ENCODE measurements at regions not wholly inside any gene's neighbourhood (a gene's known extent, or its start where the extent isn't known, plus 50 kb on each side); places are given as distances from the start of the nearest gene placed in this dataset.

DNA sequence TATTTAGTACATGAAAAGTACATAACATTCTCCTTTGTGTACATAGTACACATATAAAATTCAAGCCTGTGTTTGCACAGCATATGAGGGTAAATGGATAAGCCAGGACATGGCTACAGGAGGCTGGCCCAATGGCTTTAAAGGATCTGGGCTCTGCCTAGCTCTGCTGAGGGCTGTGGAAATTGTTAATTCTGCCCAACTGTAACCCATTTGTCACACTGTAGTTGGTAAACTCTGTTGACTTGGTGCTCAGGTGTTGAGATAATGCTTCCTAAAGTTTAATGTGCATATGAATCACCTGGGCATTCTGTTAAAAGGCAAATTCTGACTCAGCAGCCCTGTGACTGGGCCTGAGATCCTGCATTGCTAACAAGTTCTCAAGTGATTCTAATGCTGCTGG is 196.5 kb upstream of the ZPLD1 start:
- H3K9me2 ChIP-seq (replicated peaks; ENCODE audit: insufficient read depth) = no peaks in the 10 kb centered on the region
- H3K9me3 ChIP-seq (ENCODE audit: low read depth) = no peaks in the 10 kb centered on the region
- DNase-seq (ENCODE audit: low spot score) = peak; percentile 35
- no peaks in the 10 kb centered on the region for H3K36me3 ChIP-seq (replicated peaks; ENCODE audit: insufficient read depth, low read depth)
- no peak overlapping the region for H3K4me2 ChIP-seq
- no peaks in the 10 kb centered on the region for H4K20me1 ChIP-seq (ENCODE audit: insufficient read depth, poor library complexity, severe bottlenecking)
- H3K79me2 ChIP-seq = no peaks in the 10 kb centered on the region
- no peak overlapping the region for H3K4me3 ChIP-seq
- peaks cover 12% of the 10 kb centered on the region for H3K4me1 ChIP-seq (ENCODE audit: insufficient read depth)
- TF ChIP-seq EZH2 (IDR thresholded peaks at IDR 0.05; ENCODE audit: borderline replicate concordance) = no peak
- TF ChIP-seq, protein P1, sequence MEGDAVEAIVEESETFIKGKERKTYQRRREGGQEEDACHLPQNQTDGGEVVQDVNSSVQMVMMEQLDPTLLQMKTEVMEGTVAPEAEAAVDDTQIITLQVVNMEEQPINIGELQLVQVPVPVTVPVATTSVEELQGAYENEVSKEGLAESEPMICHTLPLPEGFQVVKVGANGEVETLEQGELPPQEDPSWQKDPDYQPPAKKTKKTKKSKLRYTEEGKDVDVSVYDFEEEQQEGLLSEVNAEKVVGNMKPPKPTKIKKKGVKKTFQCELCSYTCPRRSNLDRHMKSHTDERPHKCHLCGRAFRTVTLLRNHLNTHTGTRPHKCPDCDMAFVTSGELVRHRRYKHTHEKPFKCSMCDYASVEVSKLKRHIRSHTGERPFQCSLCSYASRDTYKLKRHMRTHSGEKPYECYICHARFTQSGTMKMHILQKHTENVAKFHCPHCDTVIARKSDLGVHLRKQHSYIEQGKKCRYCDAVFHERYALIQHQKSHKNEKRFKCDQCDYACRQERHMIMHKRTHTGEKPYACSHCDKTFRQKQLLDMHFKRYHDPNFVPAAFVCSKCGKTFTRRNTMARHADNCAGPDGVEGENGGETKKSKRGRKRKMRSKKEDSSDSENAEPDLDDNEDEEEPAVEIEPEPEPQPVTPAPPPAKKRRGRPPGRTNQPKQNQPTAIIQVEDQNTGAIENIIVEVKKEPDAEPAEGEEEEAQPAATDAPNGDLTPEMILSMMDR (IDR thresholded peaks at IDR 0.05; ENCODE audit: poor library complexity) = no peak
- no peak for TF ChIP-seq EZH2phosphoT487 (IDR thresholded peaks at IDR 0.05; ENCODE audit: low read depth, severe bottlenecking, unreplicated experiment)
- H3K27me3 ChIP-seq = no peaks in the 10 kb centered on the region
- no peak overlapping the region for H2AFZ ChIP-seq
- peak overlapping the region; percentile 43 for H3K27ac ChIP-seq

DNA sequence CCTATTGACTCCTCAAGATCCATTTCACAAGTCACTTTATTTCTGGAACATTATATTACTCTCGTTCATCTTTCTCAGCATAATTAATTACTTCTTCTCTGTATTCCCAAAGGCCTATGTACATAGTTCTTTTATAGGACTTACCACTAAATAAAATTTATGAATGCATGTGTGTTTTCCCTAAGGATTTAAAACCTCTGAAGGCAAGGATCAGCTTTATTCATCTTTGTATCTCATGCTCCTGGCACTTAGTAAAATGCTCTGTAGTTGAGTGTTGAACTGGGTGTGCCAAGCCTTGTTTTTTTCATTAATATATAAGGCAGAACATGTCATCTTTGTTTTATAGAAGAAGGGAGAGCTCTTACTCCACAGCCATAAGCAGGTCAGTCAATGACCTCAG is 194.1 kb upstream of the ZPLD1 start:
- H3K9me3 ChIP-seq (ENCODE audit: low read depth) = no peaks in the 10 kb centered on the region
- 77% methylated on average over 1 of the region's 1 CpG for WGBS (ENCODE audit: low lambda C conversion rate, missing lambda C conversion rate)
- no peak overlapping the region for H2AFZ ChIP-seq

DNA sequence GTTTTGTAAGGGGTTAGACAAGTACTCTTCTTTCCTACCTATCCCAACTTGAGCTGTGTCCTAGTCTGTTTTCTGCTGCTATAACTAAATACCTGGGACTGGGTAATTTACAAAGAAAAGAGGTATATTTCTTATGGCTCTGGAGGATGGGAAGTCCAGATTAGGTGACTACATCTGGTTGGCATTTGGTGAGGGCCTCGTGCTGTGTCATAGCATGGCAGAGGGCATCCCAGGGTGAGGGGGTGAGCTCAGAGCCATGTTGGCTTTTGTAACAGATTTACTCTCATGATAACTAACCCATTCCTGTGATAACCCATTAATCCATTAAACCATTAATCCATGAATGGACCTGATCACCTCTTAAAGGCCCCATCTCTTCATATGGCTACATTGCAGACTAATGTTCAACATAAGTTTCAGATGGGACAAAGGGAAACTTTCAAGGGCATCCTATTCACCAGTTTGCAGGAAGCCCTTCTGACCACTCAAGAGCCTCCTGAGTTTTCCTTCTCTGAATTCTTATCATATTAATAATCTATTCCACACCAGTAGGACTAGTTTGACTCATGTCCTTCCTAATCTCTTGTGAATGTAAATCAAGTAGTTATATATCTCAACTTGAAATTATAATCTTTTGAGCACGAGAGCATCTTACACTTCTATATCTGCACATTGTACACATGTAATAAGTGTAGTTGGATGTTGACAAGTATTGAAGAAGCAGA is 185.7 kb upstream of the ZPLD1 start:
- TF ChIP-seq EZH2phosphoT487 (IDR thresholded peaks at IDR 0.05; ENCODE audit: low read depth, severe bottlenecking, unreplicated experiment) (no peak), EZH2 (IDR thresholded peaks at IDR 0.05; ENCODE audit: borderline replicate concordance) (no peak)
- TF ChIP-seq, protein P1 (IDR thresholded peaks at IDR 0.05; ENCODE audit: poor library complexity) = no peak
- H3K27ac ChIP-seq = no peak overlapping the region
- H3K27me3 ChIP-seq = no peaks in the 10 kb centered on the region
- no peaks in the 10 kb centered on the region for H3K9me2 ChIP-seq (replicated peaks; ENCODE audit: insufficient read depth)
- H3K4me2 ChIP-seq = no peak overlapping the region
- no peaks in the 10 kb centered on the region for H3K79me2 ChIP-seq
- no peaks in the 10 kb centered on the region for H3K4me1 ChIP-seq (ENCODE audit: insufficient read depth)
- H3K4me3 ChIP-seq = no peak overlapping the region
- H3K36me3 ChIP-seq (replicated peaks; ENCODE audit: insufficient read depth, low read depth) = no peaks in the 10 kb centered on the region
- no peak for DNase-seq (ENCODE audit: low spot score)
- H4K20me1 ChIP-seq (ENCODE audit: insufficient read depth, poor library complexity, severe bottlenecking) = no peaks in the 10 kb centered on the region
- 68% methylated on average over 2 of the region's 2 CpGs for WGBS (ENCODE audit: low lambda C conversion rate, missing lambda C conversion rate)
- H3K9me3 ChIP-seq (ENCODE audit: low read depth) = no peaks in the 10 kb centered on the region
- H2AFZ ChIP-seq = no peak overlapping the region

More for the DNA sequence above, 194.1 kb upstream of the ZPLD1 start:
- no peak overlapping the region for H3K27ac ChIP-seq
- no peaks in the 10 kb centered on the region for H3K79me2 ChIP-seq
- no peak for DNase-seq (ENCODE audit: low spot score)
- peaks cover 12% of the 10 kb centered on the region for H3K4me1 ChIP-seq (ENCODE audit: insufficient read depth)
- no peaks in the 10 kb centered on the region for H3K36me3 ChIP-seq (replicated peaks; ENCODE audit: insufficient read depth, low read depth)
- H3K27me3 ChIP-seq = no peaks in the 10 kb centered on the region
- H4K20me1 ChIP-seq (ENCODE audit: insufficient read depth, poor library complexity, severe bottlenecking) = no peaks in the 10 kb centered on the region
- TF ChIP-seq EZH2 (IDR thresholded peaks at IDR 0.05; ENCODE audit: borderline replicate concordance) = no peak
- TF ChIP-seq, protein P1 (IDR thresholded peaks at IDR 0.05; ENCODE audit: poor library complexity) = no peak
- no peak for TF ChIP-seq EZH2phosphoT487 (IDR thresholded peaks at IDR 0.05; ENCODE audit: low read depth, severe bottlenecking, unreplicated experiment)
- H3K4me2 ChIP-seq = no peak overlapping the region
- no peaks in the 10 kb centered on the region for H3K9me2 ChIP-seq (replicated peaks; ENCODE audit: insufficient read depth)
- no peak overlapping the region for H3K4me3 ChIP-seq
